Vagina (tissue), 2 donors: ENCODE measurements at regions not wholly inside any gene's neighbourhood (a gene's known extent, or its start where the extent isn't known, plus 50 kb on each side); places are given as distances from the start of the nearest gene placed in this dataset.

Experiments
- DNase-seq, 2 donors: peaks; one replicate each; pipeline ENCODE4 v3.0.0-alpha.2; 2017; ENCODE audit errors: extremely low spot score in 2 of 2
- H3K27ac ChIP-seq: fragments of 200-600 bp; sonication (generic); one replicate; pipeline ENCODE4 v1.5.1; 2019
- H3K27me3 ChIP-seq: fragments of 200-600 bp; sonication (generic); one replicate; pipeline ENCODE4 v1.5.1; 2019
- H3K36me3 ChIP-seq, 2 donors: fragments of 200-600 bp; sonication (generic); one replicate each; pipeline ENCODE4 v1.5.1; 2017 to 2019
- H3K4me1 ChIP-seq: fragments of 200-600 bp; sonication (generic); one replicate; pipeline ENCODE4 v1.5.1; 2019
- H3K4me3 ChIP-seq, 2 donors: fragments of 200-600 bp; sonication (generic); 1 replicate in 1 of 2; 2 replicates in 1 of 2; pipeline ENCODE4 v1.5.1; 2016 to 2019
- H3K9me3 ChIP-seq: fragments of 200-600 bp; sonication (generic); one replicate; pipeline ENCODE4 v1.5.1; 2019
- CTCF ChIP-seq, 3 experiments: fragments of 450-650 bp in 2 of 3; fragments of 200-600 bp in 1 of 3; sonication (generic) in 1 of 3; IDR thresholded peaks; one replicate each; pipeline ENCODE4 v1.5.1; 2017 to 2019; ENCODE audit warnings: antibody characterized with exemption in 3 of 3, mild to moderate bottlenecking in 2 of 3, moderate library complexity in 2 of 3
- POLR2A ChIP-seq, 2 donors: fragments of 450-650 bp; IDR thresholded peaks; one replicate each; pipeline ENCODE4 v1.6.1; 2017; ENCODE audit warnings: antibody characterized with exemption in 2 of 2, mild to moderate bottlenecking in 2 of 2, moderate library complexity in 2 of 2
- POLR2AphosphoS5 ChIP-seq, 2 donors: sonication (generic); formaldehyde crosslinking; IDR thresholded peaks; one replicate each; pipeline ENCODE4 v1.9.0; 2017; ENCODE audit warnings: antibody characterized with exemption in 2 of 2, mild to moderate bottlenecking in 2 of 2, low read depth in 1 of 2; ENCODE audit not compliant: insufficient read depth in 1 of 2
- intact Hi-C: fragments of 100-400 bp; cut with DNase I; formaldehyde crosslinking; loops from one replicate; pipeline ENCODE4 v1.15.1; 2023

- no peak for TF ChIP-seq POLR2A (IDR thresholded peaks at IDR 0.05)
- no peak for TF ChIP-seq POLR2AphosphoS5 (IDR thresholded peaks at IDR 0.05; ENCODE audit: insufficient read depth in 1 of 2, low read depth in 1 of 2)
- TF ChIP-seq CTCF (IDR thresholded peaks at IDR 0.05): no peak
- intact Hi-C loops: no loop called here
- no peaks in the 10 kb centered on the region for H3K9me3 ChIP-seq
- no peak overlapping the region for H3K4me3 ChIP-seq
- H3K36me3 ChIP-seq: no peaks in the 10 kb centered on the region
- DNase-seq: no peak
- no peaks in the 10 kb centered on the region for H3K27me3 ChIP-seq
- H3K27ac ChIP-seq: no peak overlapping the region
- H3K4me1 ChIP-seq: no peaks in the 10 kb centered on the region
Observed at GRCh38 chr5:168066536-168067208, 224.8 kb upstream of the WWC1 start.

- DNase-seq: no peak
- intact Hi-C loops: no loop called here
- no peaks in the 10 kb centered on the region for H3K27me3 ChIP-seq
- H3K9me3 ChIP-seq: no peaks in the 10 kb centered on the region
- H3K27ac ChIP-seq: no peak overlapping the region
- no peak overlapping the region for H3K4me3 ChIP-seq
- H3K36me3 ChIP-seq: no peaks in the 10 kb centered on the region
- TF ChIP-seq POLR2A (IDR thresholded peaks at IDR 0.05) (no peak), CTCF (IDR thresholded peaks at IDR 0.05) (no peak), POLR2AphosphoS5 (IDR thresholded peaks at IDR 0.05; ENCODE audit: insufficient read depth in 1 of 2, low read depth in 1 of 2) (no peak)
- no peaks in the 10 kb centered on the region for H3K4me1 ChIP-seq
Observed at GRCh38 chr5:168070761-168071160, 220.7 kb upstream of the WWC1 start.

- Histone ChIP-seq H3K9me3 (no peaks in the 10 kb centered on the region), H3K36me3 (no peaks in the 10 kb centered on the region), H3K27ac (no peak overlapping the region), H3K27me3 (no peaks in the 10 kb centered on the region), H3K4me1 (no peaks in the 10 kb centered on the region), H3K4me3 (no peak overlapping the region)
- TF ChIP-seq POLR2A (IDR thresholded peaks at IDR 0.05) (no peak), POLR2AphosphoS5 (IDR thresholded peaks at IDR 0.05; ENCODE audit: insufficient read depth in 1 of 2, low read depth in 1 of 2) (no peak), CTCF (IDR thresholded peaks at IDR 0.05) (no peak)
- no peak for DNase-seq
- intact Hi-C loops: loop anchor here (2.0 kb wide), 1 partner anchor 44 kb away; no protein-coding TSS in a partner anchor
Observed at GRCh38 chr5:168072665-168073064, 218.8 kb upstream of the WWC1 start.

GRCh38 chr5:168073311-168073710 lies 218.1 kb upstream of the WWC1 start:
- no peaks in the 10 kb centered on the region for H3K4me1 ChIP-seq
- DNase-seq: no peak
- no peaks in the 10 kb centered on the region for H3K27me3 ChIP-seq
- no peak overlapping the region for H3K27ac ChIP-seq
- no peaks in the 10 kb centered on the region for H3K36me3 ChIP-seq
- H3K4me3 ChIP-seq: no peak overlapping the region
- no peak for TF ChIP-seq POLR2A (IDR thresholded peaks at IDR 0.05)
- TF ChIP-seq POLR2AphosphoS5 (IDR thresholded peaks at IDR 0.05; ENCODE audit: insufficient read depth in 1 of 2, low read depth in 1 of 2): no peak
- TF ChIP-seq CTCF (IDR thresholded peaks at IDR 0.05): no peak
- intact Hi-C loops: loop anchor here (2.0 kb wide), 1 partner anchor 43 kb away; no protein-coding TSS in a partner anchor
- H3K9me3 ChIP-seq: no peaks in the 10 kb centered on the region
